Spleen (tissue), 11 donors: ENCODE measurements at regions not wholly inside any gene's neighbourhood (a gene's known extent, or its start where the extent isn't known, plus 50 kb on each side); places are given as distances from the start of the nearest gene placed in this dataset.
"Not testable (repeated sequence)": the region's sequence is repeated elsewhere in the genome, so short reads cannot be mapped to it uniquely, and the experiment has no call there.

Experiments used
- DNase-seq: peaks from one replicate; pipeline ENCODE4 v3.0.0-alpha.2; 2020
- H3K27ac ChIP-seq, 8 donors: fragments of 200-600 bp; sonication (generic) in 7 of 8; 1 replicate in 4 of 8; 2 replicates in 4 of 8; pipeline versions ENCODE4 v1.5.0 to v1.8.0; 2016 to 2021; ENCODE audit warnings: inconsistent platforms in 4 of 8, mild to moderate bottlenecking in 4 of 8, moderate library complexity in 1 of 8
- H3K27me3 ChIP-seq, 7 donors: fragments of 200-600 bp; sonication (generic) in 6 of 7; replicated peaks in 1 of 7; 1 replicate in 4 of 7; 2 replicates in 3 of 7; pipeline versions ENCODE4 v1.5.0 to v1.8.0; 2016 to 2021; ENCODE audit warnings: inconsistent platforms in 3 of 7, mild to moderate bottlenecking in 1 of 7
- H3K36me3 ChIP-seq, 6 donors: fragments of 200-600 bp; sonication (generic) in 5 of 6; 1 replicate in 4 of 6; 2 replicates in 2 of 6; pipeline versions ENCODE4 v1.5.0 to v1.8.0; 2016 to 2021; ENCODE audit warnings: inconsistent platforms in 2 of 6
- H3K4me1 ChIP-seq, 6 donors: fragments of 200-600 bp; sonication (generic) in 5 of 6; 1 replicate in 3 of 6; 2 replicates in 3 of 6; pipeline versions ENCODE4 v1.5.0 to v1.8.0; 2016 to 2021; ENCODE audit warnings: inconsistent platforms in 3 of 6
- H3K4me3 ChIP-seq, 8 donors: fragments of 200-600 bp; sonication (generic) in 7 of 8; 1 replicate in 4 of 8; 2 replicates in 4 of 8; pipeline versions ENCODE4 v1.5.0 to v1.8.0; 2016 to 2021; ENCODE audit warnings: inconsistent platforms in 4 of 8, mild to moderate bottlenecking in 4 of 8, moderate library complexity in 2 of 8
- H3K9me3 ChIP-seq, 8 donors: fragments of 200-600 bp; sonication (generic) in 7 of 8; 1 replicate in 4 of 8; 2 replicates in 4 of 8; pipeline versions ENCODE4 v1.5.0 to v1.8.0; 2016 to 2021; ENCODE audit warnings: inconsistent platforms in 4 of 8
- POLR2A ChIP-seq, 3 donors: fragments of 450-650 bp; IDR thresholded peaks; one replicate each; pipeline ENCODE4 v1.5.1; 2017; ENCODE audit warnings: antibody characterized with exemption in 3 of 3, mild to moderate bottlenecking in 1 of 3
- POLR2AphosphoS5 ChIP-seq, 3 donors: sonication (generic); formaldehyde crosslinking; IDR thresholded peaks; one replicate each; pipeline ENCODE4 v1.5.1; 2017; ENCODE audit warnings: antibody characterized with exemption in 3 of 3
- WGBS, 5 donors: extraction: QIAGEN DNeasy Blood & Tissue Kit in 3 of 5; methylation state at CpG; one replicate each; pipeline versions ENCODE4 v1.1.5 to v1.1.7; 2013 to 2018; 5-methylcytosine and 5-hydroxymethylcytosine counted together
- intact Hi-C: fragments of 100-400 bp; cut with DNase I; formaldehyde crosslinking; loops from one replicate; pipeline ENCODE4 v1.15.0; 2023; ENCODE audit warnings: low total_unique reads
- TF ChIP-seq, protein P1 (sequence below), 11 experiments: fragments of 200-600 bp in 7 of 11; fragments of 450-650 bp in 4 of 11; sonication (generic) in 4 of 11; IDR thresholded peaks in 8 of 11; conservative IDR thresholded peaks in 3 of 11; 1 replicate in 7 of 11; 2 replicates in 4 of 11; pipeline versions ENCODE4 v1.4.0 to v1.8.0; 2016 to 2021; ENCODE audit warnings: antibody characterized with exemption in 11 of 11, inconsistent platforms in 4 of 11, mild to moderate bottlenecking in 1 of 11
- donor health status: healthy with polysubstance abuse.
- donor health status: DM: no; HTN: no; CAD: no; lungs with moderate emphysema.
- donor health status: DM: no; HTN: no; CAD: no.
- donor health status: Bipolar disorder and iron deficiency.
- donor health status: healthy.
- donor health status: DM: no; HTN: no; CAD: no.
- donor health status: DM: yes; HTN: yes; CAD: no.

DNA sequence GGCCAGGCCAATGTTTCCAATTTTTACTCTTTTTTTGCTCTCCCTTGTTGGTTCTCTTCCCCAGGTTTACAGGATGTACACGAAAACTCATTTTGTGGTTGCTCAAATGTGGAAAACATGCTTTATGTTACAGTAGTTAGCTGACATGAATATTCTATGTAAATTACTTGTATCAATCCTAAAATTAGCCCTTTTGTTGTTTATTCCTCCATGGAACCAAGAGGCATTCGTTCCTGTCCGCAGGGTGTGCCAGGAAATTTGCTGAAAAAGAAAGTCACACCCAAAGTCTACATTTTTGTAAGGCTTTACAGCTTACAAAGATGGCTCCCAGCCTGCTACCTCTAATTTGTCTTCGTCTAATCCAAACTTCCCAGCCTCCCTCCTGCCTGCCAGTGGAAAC, 652.3 kb downstream of the ETS1 start:
- H3K4me3 ChIP-seq, result no peak overlapping the region
- H3K27ac ChIP-seq, result no peak overlapping the region
- no peak for TF ChIP-seq POLR2AphosphoS5 (IDR thresholded peaks at IDR 0.05)
- TF ChIP-seq POLR2A (IDR thresholded peaks at IDR 0.05), result no peak
- TF ChIP-seq, protein P1, sequence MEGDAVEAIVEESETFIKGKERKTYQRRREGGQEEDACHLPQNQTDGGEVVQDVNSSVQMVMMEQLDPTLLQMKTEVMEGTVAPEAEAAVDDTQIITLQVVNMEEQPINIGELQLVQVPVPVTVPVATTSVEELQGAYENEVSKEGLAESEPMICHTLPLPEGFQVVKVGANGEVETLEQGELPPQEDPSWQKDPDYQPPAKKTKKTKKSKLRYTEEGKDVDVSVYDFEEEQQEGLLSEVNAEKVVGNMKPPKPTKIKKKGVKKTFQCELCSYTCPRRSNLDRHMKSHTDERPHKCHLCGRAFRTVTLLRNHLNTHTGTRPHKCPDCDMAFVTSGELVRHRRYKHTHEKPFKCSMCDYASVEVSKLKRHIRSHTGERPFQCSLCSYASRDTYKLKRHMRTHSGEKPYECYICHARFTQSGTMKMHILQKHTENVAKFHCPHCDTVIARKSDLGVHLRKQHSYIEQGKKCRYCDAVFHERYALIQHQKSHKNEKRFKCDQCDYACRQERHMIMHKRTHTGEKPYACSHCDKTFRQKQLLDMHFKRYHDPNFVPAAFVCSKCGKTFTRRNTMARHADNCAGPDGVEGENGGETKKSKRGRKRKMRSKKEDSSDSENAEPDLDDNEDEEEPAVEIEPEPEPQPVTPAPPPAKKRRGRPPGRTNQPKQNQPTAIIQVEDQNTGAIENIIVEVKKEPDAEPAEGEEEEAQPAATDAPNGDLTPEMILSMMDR (IDR thresholded peaks at IDR 0.05 in 8 of 11, conservative IDR thresholded peaks at IDR 0.05 in 3 of 11), result no peak
- H3K36me3 ChIP-seq, result no peaks in the 10 kb centered on the region
- intact Hi-C loops, result no loop called here
- no peaks in the 10 kb centered on the region for H3K4me1 ChIP-seq
- no peaks in the 10 kb centered on the region for H3K9me3 ChIP-seq
- WGBS, 5 donors, result 71 to 88% (median 83%) methylated on average over 4 of the region's 4 CpGs
- no peak for DNase-seq
- peaks cover 0 to 2% (median 0%) of the 10 kb centered on the region in 7 donors for H3K27me3 ChIP-seq

- DNase-seq, H3K36me3 ChIP-seq, H3K27ac ChIP-seq, H3K9me3 ChIP-seq, H3K4me1 ChIP-seq, H3K4me3 ChIP-seq, H3K27me3 ChIP-seq, intact Hi-C loops: not testable (repeated sequence)
- WGBS, 5 donors, result 77 to 92% (median 84%) methylated on average over 4 of the region's 4 CpGs
Measured at GRCh38 chr11:127933961-127934360, 653.4 kb downstream of the ETS1 start.

- TF ChIP-seq POLR2A (IDR thresholded peaks at IDR 0.05) (no peak), POLR2AphosphoS5 (IDR thresholded peaks at IDR 0.05) (no peak)
- TF ChIP-seq, protein P1 (IDR thresholded peaks at IDR 0.05 in 8 of 11, conservative IDR thresholded peaks at IDR 0.05 in 3 of 11), result no peak
- intact Hi-C loops, result no loop called here
- H3K9me3 ChIP-seq, result no peaks in the 10 kb centered on the region
- peaks cover 0 to 9% (median 0%) of the 10 kb centered on the region in 7 donors for H3K27me3 ChIP-seq
- H3K36me3 ChIP-seq, result no peaks in the 10 kb centered on the region
- no peak overlapping the region for H3K27ac ChIP-seq
- 85 to 93% (median 90%) methylated on average over 7 of the region's 7 CpGs for WGBS, 5 donors
- no peak overlapping the region for H3K4me3 ChIP-seq
- H3K4me1 ChIP-seq, result no peaks in the 10 kb centered on the region
- DNase-seq, result no peak
Measured at GRCh38 chr11:127931803-127932202, 655.6 kb downstream of the ETS1 start.

- no peak for DNase-seq
- TF ChIP-seq, protein P1 (IDR thresholded peaks at IDR 0.05 in 8 of 11, conservative IDR thresholded peaks at IDR 0.05 in 3 of 11), result no peak
- TF ChIP-seq POLR2AphosphoS5 (IDR thresholded peaks at IDR 0.05) (no peak), POLR2A (IDR thresholded peaks at IDR 0.05) (no peak)
- Histone ChIP-seq H3K4me1 (no peaks in the 10 kb centered on the region), H3K27ac (no peak overlapping the region), H3K27me3 (peaks cover 0 to 9% (median 0%) of the 10 kb centered on the region in 7 donors), H3K36me3 (no peaks in the 10 kb centered on the region), H3K9me3 (peaks cover 0 to 9% (median 0%) of the 10 kb centered on the region in 8 donors), H3K4me3 (no peak overlapping the region)
- intact Hi-C loops, result no loop called here
- WGBS, 5 donors, result 88 to 93% (median 92%) methylated on average over 8 of the region's 8 CpGs
Measured at GRCh38 chr11:127926721-127927120, 660.6 kb downstream of the ETS1 start.

- Histone ChIP-seq H3K4me3 (no peak overlapping the region), H3K4me1 (no peaks in the 10 kb centered on the region), H3K36me3 (no peaks in the 10 kb centered on the region), H3K9me3 (peaks cover 0 to 17% (median 0%) of the 10 kb centered on the region in 8 donors), H3K27ac (no peak overlapping the region), H3K27me3 (peaks cover 0 to 9% (median 0%) of the 10 kb centered on the region in 7 donors)
- intact Hi-C loops, result no loop called here
- 73 to 84% (median 79%) methylated on average over 4 of the region's 4 CpGs for WGBS, 5 donors
- TF ChIP-seq POLR2AphosphoS5 (IDR thresholded peaks at IDR 0.05) (no peak), POLR2A (IDR thresholded peaks at IDR 0.05) (no peak)
- TF ChIP-seq, protein P1 (IDR thresholded peaks at IDR 0.05 in 8 of 11, conservative IDR thresholded peaks at IDR 0.05 in 3 of 11), result no peak
- no peak for DNase-seq
Measured at GRCh38 chr11:127925475-127925874, 661.9 kb downstream of the ETS1 start.
